CD14-positive monocyte (primary cell): ENCODE measurements at regions not wholly inside any gene's neighbourhood (a gene's known extent, or its start where the extent isn't known, plus 50 kb on each side); places are given as distances from the start of the nearest gene placed in this dataset.

Experiments
- DNase-seq, 3 donors: peaks; one replicate each; pipeline ENCODE4 v3.0.0-alpha.2; 2011 to 2022
- H2AFZ ChIP-seq: 2 replicates; pipeline ENCODE4 v1.6.0; 2012; ENCODE audit warnings: mild to moderate bottlenecking, low read depth, low read length, inconsistent platforms; ENCODE audit not compliant: insufficient read depth, poor library complexity, severe bottlenecking
- H3K27ac ChIP-seq, 2 donors: 1 replicate in 1 of 2; 2 replicates in 1 of 2; pipeline ENCODE4 v1.5.1; 2012 to 2013; ENCODE audit warnings: low read length in 2 of 2, control low read depth in 1 of 2, inconsistent platforms in 1 of 2, low read depth in 1 of 2, mild to moderate bottlenecking in 1 of 2
- H3K27me3 ChIP-seq, 2 donors: one replicate each; pipeline versions ENCODE4 v1.6.0 to v1.6.1; 2011 to 2013; ENCODE audit warnings: low read length in 2 of 2; ENCODE audit not compliant: control insufficient read depth in 2 of 2, insufficient read depth in 2 of 2
- H3K36me3 ChIP-seq, 2 donors: replicated peaks in 1 of 2; 1 replicate in 1 of 2; 2 replicates in 1 of 2; pipeline versions ENCODE4 v1.5.1 to v1.6.1; 2012 to 2013; ENCODE audit warnings: low read length in 2 of 2, control low read depth in 1 of 2, inconsistent platforms in 1 of 2, mild to moderate bottlenecking in 1 of 2; ENCODE audit not compliant: insufficient read depth in 2 of 2, control insufficient read depth in 1 of 2
- H3K4me1 ChIP-seq, 2 donors: 1 replicate in 1 of 2; 2 replicates in 1 of 2; pipeline versions ENCODE4 v1.5.1 to v1.6.1; 2012 to 2013; ENCODE audit warnings: low read length in 2 of 2, control low read depth in 1 of 2, inconsistent platforms in 1 of 2, mild to moderate bottlenecking in 1 of 2, moderate library complexity in 1 of 2; ENCODE audit not compliant: insufficient read depth in 2 of 2, control insufficient read depth in 1 of 2
- H3K4me2 ChIP-seq: replicated peaks from 2 replicates; pipeline ENCODE3; 2012; ENCODE audit warnings: low read length, moderate library complexity, mild to moderate bottlenecking; ENCODE audit not compliant: poor library complexity, severe bottlenecking; ENCODE audit errors: extremely low read depth
- H3K4me3 ChIP-seq, 3 experiments: fragments of 200-600 bp in 1 of 3; sonication (generic) in 1 of 3; replicated peaks in 1 of 3; 1 replicate in 2 of 3; 2 replicates in 1 of 3; pipeline ENCODE4 v1.5.1; 2011 to 2013; ENCODE audit warnings: low read length in 3 of 3, mild to moderate bottlenecking in 3 of 3, control low read depth in 2 of 3, low read depth in 2 of 3, inconsistent platforms in 1 of 3, moderate library complexity in 1 of 3
- H3K79me2 ChIP-seq: 2 replicates; pipeline ENCODE4 v1.6.0; 2012; ENCODE audit warnings: mild to moderate bottlenecking, control low read depth, inconsistent platforms, low read length, moderate library complexity; ENCODE audit not compliant: insufficient read depth
- H3K9ac ChIP-seq: 2 replicates; pipeline ENCODE4 v1.6.0; 2017; ENCODE audit warnings: low read length, mild to moderate bottlenecking; ENCODE audit not compliant: insufficient read depth, poor library complexity, severe bottlenecking
- H3K9me3 ChIP-seq, 2 donors: replicated peaks in 1 of 2; 1 replicate in 1 of 2; 2 replicates in 1 of 2; pipeline versions ENCODE4 v1.5.1 to v1.6.1; 2012 to 2013; ENCODE audit warnings: low read length in 2 of 2, control low read depth in 1 of 2; ENCODE audit not compliant: control insufficient read depth in 1 of 2, insufficient read depth in 1 of 2
- H4K20me1 ChIP-seq: 2 replicates; pipeline ENCODE4 v1.6.0; 2012; ENCODE audit warnings: mild to moderate bottlenecking, low read length, control low read depth, moderate library complexity; ENCODE audit not compliant: insufficient read depth
- H3K27ac Mint-ChIP-seq, 7 donors: one replicate each; pipeline ENCODE4 v1.8.0; 2020; ENCODE audit warnings: mild to moderate bottlenecking in 7 of 7, mixed read lengths in 7 of 7, moderate library complexity in 6 of 7, inconsistent platforms in 2 of 7
- H3K27me3 Mint-ChIP-seq, 3 donors: one replicate each; pipeline ENCODE4 v1.8.0; 2021 to 2022; ENCODE audit warnings: low read depth in 3 of 3, mild to moderate bottlenecking in 3 of 3, mixed read lengths in 3 of 3, moderate library complexity in 3 of 3, inconsistent platforms in 1 of 3
- H3K36me3 Mint-ChIP-seq, 2 donors: one replicate each; pipeline ENCODE4 v1.8.0; 2020; ENCODE audit warnings: mixed read lengths in 2 of 2, inconsistent platforms in 1 of 2, mild to moderate bottlenecking in 1 of 2
- H3K4me1 Mint-ChIP-seq: one replicate; pipeline ENCODE4 v1.8.0; 2020; ENCODE audit warnings: mild to moderate bottlenecking, mixed read lengths
- H3K4me3 Mint-ChIP-seq, 2 donors: one replicate each; pipeline ENCODE4 v1.8.0; 2020; ENCODE audit warnings: mild to moderate bottlenecking in 2 of 2, mixed read lengths in 2 of 2, moderate library complexity in 1 of 2
- H3K9me3 Mint-ChIP-seq, 7 donors: one replicate each; pipeline ENCODE4 v1.8.0; 2020 to 2022; ENCODE audit warnings: mixed read lengths in 7 of 7, mild to moderate bottlenecking in 6 of 7, moderate library complexity in 6 of 7, inconsistent platforms in 2 of 7
- WGBS: methylation state at CpG from one replicate; pipeline ENCODE4 v1.1.5; 2013; ENCODE audit warnings: missing lambda C conversion rate; ENCODE audit not compliant: insufficient coverage; 5-methylcytosine and 5-hydroxymethylcytosine counted together
- intact Hi-C, 2 donors: fragments of 100-400 bp; cut with micrococcal nuclease; formaldehyde crosslinking; loops; one replicate each; pipeline versions ENCODE4 v1.15.0 to v1.15.1; 2023
- TF ChIP-seq, protein P1 (sequence below): fragments of 200-600 bp; IDR thresholded peaks from one replicate; pipeline ENCODE4 v1.8.0; 2022; ENCODE audit warnings: antibody characterized with exemption, mild to moderate bottlenecking

DNA sequence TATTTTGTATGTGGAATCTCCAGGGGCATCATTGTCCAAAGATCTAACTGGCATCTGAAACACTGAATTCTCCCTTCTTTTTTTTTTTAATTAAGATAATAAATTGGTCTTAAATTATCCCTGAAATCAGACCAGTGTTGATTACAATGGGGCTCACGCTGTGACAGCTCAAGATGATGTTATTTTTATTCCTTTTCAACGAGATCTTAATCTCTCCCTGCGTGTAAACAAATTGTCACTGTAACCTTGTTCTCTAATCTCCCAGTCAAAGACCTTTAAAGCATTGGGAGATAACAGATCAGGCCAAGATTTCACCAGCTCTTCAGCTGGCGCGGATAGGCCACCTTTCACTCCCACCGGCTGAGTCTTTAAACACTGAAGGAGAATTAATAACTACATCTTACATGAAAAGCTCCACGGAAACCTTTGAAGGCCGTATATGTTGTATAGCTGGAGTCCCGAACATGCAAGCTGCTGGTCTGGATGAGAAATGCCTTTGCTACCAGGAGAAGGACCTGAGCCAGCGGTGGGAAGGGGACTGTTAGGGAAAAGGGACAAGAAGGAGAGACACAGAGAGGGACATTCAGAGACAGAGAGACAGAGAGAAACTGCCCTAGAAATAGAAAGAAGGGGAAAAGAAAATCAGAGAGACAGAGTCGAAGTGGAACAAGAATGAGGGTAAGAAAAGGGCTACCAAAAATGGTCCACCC lies 418.8 kb upstream of the NR2F2 start:
- Histone ChIP-seq H3K9me3 (no peaks in the 10 kb centered on the region), H3K4me2 (no peak overlapping the region), H3K27ac (no peak overlapping the region), H3K4me1 (no peaks in the 10 kb centered on the region), H3K36me3 (no peaks in the 10 kb centered on the region), H3K9ac (no peak overlapping the region), H4K20me1 (no peaks in the 10 kb centered on the region), H3K27me3 (no peaks in the 10 kb centered on the region), H2AFZ (no peak overlapping the region), H3K79me2 (no peaks in the 10 kb centered on the region), H3K4me3 (no peak overlapping the region)
- H3K27me3 Mint-ChIP-seq = peaks cover 1 to 4% (median 3%) of the 10 kb centered on the region in 3 donors
- TF ChIP-seq, protein P1, sequence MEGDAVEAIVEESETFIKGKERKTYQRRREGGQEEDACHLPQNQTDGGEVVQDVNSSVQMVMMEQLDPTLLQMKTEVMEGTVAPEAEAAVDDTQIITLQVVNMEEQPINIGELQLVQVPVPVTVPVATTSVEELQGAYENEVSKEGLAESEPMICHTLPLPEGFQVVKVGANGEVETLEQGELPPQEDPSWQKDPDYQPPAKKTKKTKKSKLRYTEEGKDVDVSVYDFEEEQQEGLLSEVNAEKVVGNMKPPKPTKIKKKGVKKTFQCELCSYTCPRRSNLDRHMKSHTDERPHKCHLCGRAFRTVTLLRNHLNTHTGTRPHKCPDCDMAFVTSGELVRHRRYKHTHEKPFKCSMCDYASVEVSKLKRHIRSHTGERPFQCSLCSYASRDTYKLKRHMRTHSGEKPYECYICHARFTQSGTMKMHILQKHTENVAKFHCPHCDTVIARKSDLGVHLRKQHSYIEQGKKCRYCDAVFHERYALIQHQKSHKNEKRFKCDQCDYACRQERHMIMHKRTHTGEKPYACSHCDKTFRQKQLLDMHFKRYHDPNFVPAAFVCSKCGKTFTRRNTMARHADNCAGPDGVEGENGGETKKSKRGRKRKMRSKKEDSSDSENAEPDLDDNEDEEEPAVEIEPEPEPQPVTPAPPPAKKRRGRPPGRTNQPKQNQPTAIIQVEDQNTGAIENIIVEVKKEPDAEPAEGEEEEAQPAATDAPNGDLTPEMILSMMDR = no peak
- H3K27ac Mint-ChIP-seq = no peak overlapping the region
- no peak overlapping the region for H3K4me3 Mint-ChIP-seq
- H3K4me1 Mint-ChIP-seq = no peaks in the 10 kb centered on the region
- peaks cover 0 to 6% (median 0%) of the 10 kb centered on the region in 7 donors for H3K9me3 Mint-ChIP-seq
- intact Hi-C loops = no loop called here
- H3K36me3 Mint-ChIP-seq = no peaks in the 10 kb centered on the region
- WGBS = 97% methylated on average over 3 of the region's 11 CpGs
- DNase-seq = no peak

DNA sequence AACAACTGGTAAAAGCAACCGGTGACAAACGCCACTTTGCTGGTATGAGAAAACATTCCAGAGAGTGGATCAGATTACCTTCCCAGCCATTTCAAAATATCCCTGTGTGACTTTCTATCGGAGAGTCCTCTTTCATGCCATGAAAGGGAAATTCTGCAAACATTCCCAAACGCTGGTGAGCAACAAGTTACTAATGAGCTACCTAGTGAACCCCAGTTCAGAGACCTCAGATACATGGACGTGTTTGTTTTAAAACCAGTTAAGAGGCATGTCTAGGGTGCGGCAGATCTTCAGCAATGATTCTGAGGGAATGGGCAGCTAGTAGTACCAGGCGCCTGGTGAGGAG lies 418.2 kb upstream of the NR2F2 start:
- Histone ChIP-seq H3K9ac (no peak overlapping the region), H3K27ac (no peak overlapping the region), H3K27me3 (no peaks in the 10 kb centered on the region), H3K4me1 (no peaks in the 10 kb centered on the region), H3K9me3 (no peaks in the 10 kb centered on the region), H3K36me3 (no peaks in the 10 kb centered on the region), H3K4me2 (no peak overlapping the region), H3K4me3 (no peak overlapping the region), H4K20me1 (no peaks in the 10 kb centered on the region), H2AFZ (no peak overlapping the region), H3K79me2 (no peaks in the 10 kb centered on the region)
- intact Hi-C loops = no loop called here
- TF ChIP-seq, protein P1 = no peak
- Mint-ChIP-seq H3K27me3 (peaks cover 1 to 3% (median 1%) of the 10 kb centered on the region in 3 donors), H3K9me3 (peaks cover 0 to 4% (median 0%) of the 10 kb centered on the region in 7 donors), H3K4me1 (no peaks in the 10 kb centered on the region), H3K4me3 (no peak overlapping the region), H3K27ac (no peak overlapping the region), H3K36me3 (no peaks in the 10 kb centered on the region)
- 89% methylated on average over 5 of the region's 7 CpGs for WGBS
- DNase-seq = no peak
